ENCODE measurements at regions not wholly inside any gene's neighbourhood (a gene's known extent, or its start where the extent isn't known, plus 50 kb on each side); places are given as distances from the start of the nearest gene placed in this dataset.

- TF ChIP-seq ELF4 (CRISPR knock-in tag; IDR thresholded peaks at IDR 0.05; ENCODE audit: low read depth) (no peak), SMAD4 (CRISPR knock-in tag; IDR thresholded peaks at IDR 0.05) (no peak), CTCF (IDR thresholded peaks at IDR 0.05) (no peak), ZNF317 (CRISPR knock-in tag; IDR thresholded peaks at IDR 0.05; ENCODE audit: borderline replicate concordance, low read depth) (no peak), USF1 (CRISPR knock-in tag; IDR thresholded peaks at IDR 0.05) (no peak), E2F4 (CRISPR knock-in tag; IDR thresholded peaks at IDR 0.05; ENCODE audit: borderline replicate concordance, low read depth) (no peak), JUN (CRISPR knock-in tag; IDR thresholded peaks at IDR 0.05) (no peak), ARID4B (CRISPR knock-in tag; IDR thresholded peaks at IDR 0.05; ENCODE audit: borderline replicate concordance) (no peak), TCF7 (CRISPR knock-in tag; IDR thresholded peaks at IDR 0.05; ENCODE audit: low read depth) (no peak), NFE2L1 (CRISPR knock-in tag; IDR thresholded peaks at IDR 0.05) (no peak), CREM (CRISPR knock-in tag; IDR thresholded peaks at IDR 0.05) (no peak), FOXP4 (CRISPR knock-in tag; IDR thresholded peaks at IDR 0.05) (no peak), MAX (CRISPR knock-in tag; IDR thresholded peaks at IDR 0.05) (no peak), ZBTB21 (CRISPR knock-in tag; IDR thresholded peaks at IDR 0.05; ENCODE audit: borderline replicate concordance) (no peak)
These were observed 403.7 kb upstream of the MEIS1 start for GRCh38 chr2:66031236-66031635.

All from WTC11 (cell line).